ENCODE measurements at regions not wholly inside any gene's neighbourhood (a gene's known extent, or its start where the extent isn't known, plus 50 kb on each side); places are given as distances from the start of the nearest gene placed in this dataset.
"Not testable (repeated sequence)": the region's sequence is repeated elsewhere in the genome, so short reads cannot be mapped to it uniquely, and the experiment has no call there.

- TF ChIP-seq CTCF (conservative IDR thresholded peaks at IDR 0.05; ENCODE audit: low read depth, low read length) = no peak
- H3K4me3 ChIP-seq (ENCODE audit: low read depth, low read length) = no peak overlapping the region
- no peak for DNase-seq (ENCODE audit: low read depth)
Measured at GRCh38 chr18:70553936-70554260, 265.1 kb downstream of the SOCS6 start.

DNA sequence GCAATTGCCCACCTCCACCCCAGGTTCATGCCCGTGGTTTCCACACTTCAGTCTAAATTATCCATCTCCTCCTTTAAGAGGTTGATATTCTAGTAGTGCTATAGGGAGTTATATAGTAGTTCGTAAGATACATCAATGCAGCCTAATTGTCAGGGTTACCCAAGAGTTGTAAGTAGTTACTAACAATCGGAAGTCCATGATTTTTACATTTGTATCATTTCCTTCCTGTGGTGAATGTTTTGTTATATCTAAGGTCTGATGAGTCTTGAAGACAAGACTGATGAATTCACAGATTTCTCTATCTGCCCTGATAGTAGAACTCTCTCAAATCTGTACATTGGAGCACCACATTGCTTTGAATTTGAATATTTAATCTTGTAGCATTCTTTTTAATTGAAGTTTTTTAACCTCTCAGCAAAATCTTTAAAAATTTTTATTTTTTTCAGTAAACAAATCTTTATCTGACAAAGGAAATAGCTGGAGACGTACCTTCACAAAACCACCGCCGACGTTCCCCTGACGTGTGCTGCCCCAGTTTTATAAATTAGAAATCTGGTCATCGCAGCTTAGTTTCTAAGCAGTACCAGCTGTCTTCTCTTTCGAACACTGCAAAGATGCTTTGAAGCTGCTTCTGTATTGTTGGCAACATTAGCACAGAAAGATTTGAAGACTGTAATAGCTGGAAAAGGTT lies 264.5 kb downstream of the SOCS6 start:
- DNase-seq (ENCODE audit: low read depth) = no peak
- TF ChIP-seq CTCF (conservative IDR thresholded peaks at IDR 0.05; ENCODE audit: low read depth, low read length) = no peak
- no peak overlapping the region for H3K4me3 ChIP-seq (ENCODE audit: low read depth, low read length)

DNA sequence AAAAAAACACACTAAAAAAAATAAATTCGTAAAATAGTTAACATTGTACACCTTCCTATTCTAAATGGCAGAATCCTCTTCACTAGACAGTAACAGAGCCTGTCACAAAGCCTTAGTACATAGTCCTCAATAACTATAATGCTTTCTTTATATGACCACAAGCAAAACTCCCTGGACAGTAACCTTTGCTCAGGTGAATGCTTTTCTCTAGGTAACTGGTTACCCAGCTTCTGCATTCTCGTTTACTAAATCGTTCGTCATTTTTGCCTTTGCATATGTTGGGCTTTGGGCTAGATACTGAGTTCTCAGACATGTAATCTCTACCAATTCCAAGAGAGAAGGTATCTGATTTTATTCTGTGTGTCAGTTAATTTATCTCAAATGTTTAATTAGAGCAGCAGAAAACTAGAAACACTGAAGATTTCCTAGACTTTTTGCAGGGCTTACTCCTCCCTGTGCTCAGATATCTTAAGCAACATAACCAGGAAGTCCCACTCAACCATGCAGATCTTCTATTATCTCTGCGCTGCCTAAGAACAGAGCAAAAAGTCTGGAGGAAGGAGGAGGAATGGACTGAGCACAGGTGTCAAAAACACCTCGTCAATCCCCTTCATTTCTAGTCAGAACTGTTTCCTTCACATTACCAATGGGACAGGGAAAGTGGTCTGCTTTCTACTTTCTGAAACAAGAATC lies 247.7 kb downstream of the SOCS6 start:
- H3K4me3 ChIP-seq (ENCODE audit: low read depth, low read length) = no peak overlapping the region
- DNase-seq (ENCODE audit: low read depth) = no peak
- no peak for TF ChIP-seq CTCF (conservative IDR thresholded peaks at IDR 0.05; ENCODE audit: low read depth, low read length)

DNA sequence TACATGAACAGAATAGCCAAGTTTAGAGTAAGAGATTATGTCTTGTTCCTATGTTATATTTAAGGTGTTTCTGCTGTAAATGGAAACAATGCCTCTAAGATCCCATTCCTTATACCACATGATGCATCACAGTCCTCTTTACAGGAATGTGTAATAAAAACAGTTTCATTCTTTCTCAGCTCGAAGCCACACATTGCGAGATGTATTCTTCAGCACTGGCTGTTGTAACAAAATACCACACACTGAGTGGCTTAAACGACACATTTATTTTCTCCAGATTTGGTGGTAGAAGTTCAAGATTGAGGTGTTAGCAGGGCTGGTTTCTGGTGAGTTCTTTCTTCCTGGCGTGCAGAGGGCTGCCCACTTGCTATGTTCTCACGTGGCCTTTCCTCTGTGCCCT lies 246.2 kb downstream of the SOCS6 start:
- H3K4me3 ChIP-seq (ENCODE audit: low read depth, low read length) = no peak overlapping the region
- TF ChIP-seq CTCF (conservative IDR thresholded peaks at IDR 0.05; ENCODE audit: low read depth, low read length) = no peak
- peak; percentile 12 for DNase-seq (ENCODE audit: low read depth)

DNA sequence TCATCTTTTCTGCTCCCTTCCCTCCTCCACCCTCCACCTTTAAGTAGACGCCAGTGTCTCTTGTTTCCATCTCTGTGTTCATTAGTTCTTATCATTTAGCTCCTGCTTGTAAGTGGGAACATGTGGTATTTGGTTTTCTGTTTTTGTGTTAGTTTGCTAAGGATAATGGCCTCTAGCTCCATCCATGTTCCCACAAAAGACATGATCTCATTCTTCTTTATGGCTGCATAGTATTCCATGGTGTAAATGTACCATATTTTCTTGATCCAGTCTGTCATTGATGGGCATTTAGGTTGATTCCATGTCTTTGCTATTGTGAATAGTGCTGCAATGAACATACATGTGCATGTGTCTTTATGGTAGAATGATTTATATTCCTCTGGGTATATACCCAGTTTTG lies 236.5 kb downstream of the SOCS6 start:
- not testable (repeated sequence) for DNase-seq (ENCODE audit: low read depth); H3K4me3 ChIP-seq (ENCODE audit: low read depth, low read length)

DNA sequence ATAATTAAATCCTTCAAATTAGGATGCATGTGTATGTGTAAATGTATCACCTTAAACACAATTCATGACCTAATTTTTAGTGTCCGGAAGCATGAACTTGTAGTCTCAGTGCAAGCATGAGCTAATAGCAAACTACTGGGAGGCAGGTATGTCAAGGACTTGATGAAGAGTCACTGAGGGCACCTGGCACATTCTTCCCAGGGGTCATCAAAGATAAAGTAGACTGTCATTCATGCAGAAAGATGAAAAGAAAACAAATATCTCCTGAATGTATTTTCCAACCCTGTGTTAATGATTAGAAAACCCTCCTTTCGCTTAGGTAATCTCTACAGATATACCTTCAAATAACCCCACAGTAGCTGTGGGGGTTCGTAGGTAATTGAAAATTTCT lies 234.9 kb downstream of the SOCS6 start:
- no peak for TF ChIP-seq CTCF (conservative IDR thresholded peaks at IDR 0.05; ENCODE audit: low read depth, low read length)
- H3K4me3 ChIP-seq (ENCODE audit: low read depth, low read length) = no peak overlapping the region
- DNase-seq (ENCODE audit: low read depth) = no peak

DNA sequence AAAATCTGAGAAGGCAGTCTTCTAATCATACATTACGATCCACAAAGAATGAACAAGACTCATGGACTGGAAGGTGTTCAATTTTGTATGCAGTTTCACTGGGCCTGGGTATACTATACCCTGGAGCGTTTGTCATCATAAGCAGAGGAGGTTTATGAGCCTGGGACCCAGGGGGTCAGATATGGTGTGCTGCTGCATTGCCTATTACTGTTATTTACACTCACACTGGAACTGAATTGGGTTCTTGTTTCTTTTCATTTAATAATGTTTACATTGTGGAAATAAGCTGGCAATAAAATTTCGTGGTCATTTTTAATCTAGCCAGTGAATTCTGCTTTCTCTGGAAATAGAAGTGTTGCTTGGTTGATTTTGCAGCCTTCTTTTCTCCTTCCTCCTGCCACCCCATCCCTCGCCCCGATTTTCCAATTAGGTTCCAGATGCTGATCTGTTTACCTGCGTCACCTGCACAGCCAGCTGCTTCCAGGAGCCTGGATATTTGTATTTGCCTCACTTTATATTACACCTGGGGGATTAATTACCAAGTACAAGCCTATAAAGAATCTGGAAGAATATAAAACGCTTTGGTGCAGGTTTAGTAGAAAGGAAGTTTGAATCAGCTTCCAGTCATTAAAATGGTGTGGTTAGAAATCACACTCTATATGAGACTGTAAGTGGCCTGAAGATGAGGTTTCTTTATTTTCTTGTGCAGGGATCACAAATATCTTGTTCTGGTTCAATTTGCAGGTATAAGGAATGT lies 234.4 kb downstream of the SOCS6 start:
- TF ChIP-seq CTCF (conservative IDR thresholded peaks at IDR 0.05; ENCODE audit: low read depth, low read length) = no peak
- H3K4me3 ChIP-seq (ENCODE audit: low read depth, low read length) = no peak overlapping the region
- DNase-seq (ENCODE audit: low read depth) = no peak

Data from choroid plexus epithelial cell (primary cell).